Keratinocyte (primary cell): ENCODE measurements at regions not wholly inside any gene's neighbourhood (a gene's known extent, or its start where the extent isn't known, plus 50 kb on each side); places are given as distances from the start of the nearest gene placed in this dataset.

Experiments
- DNase-seq: peaks from one replicate; pipeline ENCODE4 v3.0.0-alpha.2; 2011; ENCODE audit warnings: low read depth, missing footprints, low spot score
- FAIRE-seq: peaks from 2 replicates; lab custom pipeline; 2011; peaks lifted over from hg19 to GRCh38; lab: Jason Lieb, UNC
- H2AFZ ChIP-seq: 2 replicates; pipeline ENCODE4 v1.6.0; 2012; ENCODE audit warnings: low read length, control low read depth, inconsistent platforms; ENCODE audit not compliant: control insufficient read depth
- H3K27ac ChIP-seq: 2 replicates; pipeline ENCODE4 v1.5.1; 2011; ENCODE audit warnings: low read length; ENCODE audit not compliant: control insufficient read depth, insufficient read depth
- H3K27me3 ChIP-seq: 3 replicates; pipeline ENCODE4 v1.6.0; 2011; ENCODE audit warnings: low read length; ENCODE audit not compliant: control insufficient read depth, insufficient read depth; ENCODE audit errors: extremely low read depth
- H3K36me3 ChIP-seq, 2 experiments: 2 replicates in 1 of 2; 3 replicates in 1 of 2; pipeline ENCODE4 v1.5.1; 2011; ENCODE audit warnings: low read length in 2 of 2, mild to moderate bottlenecking in 1 of 2; ENCODE audit not compliant: control insufficient read depth in 2 of 2, insufficient read depth in 2 of 2; ENCODE audit errors: extremely low read depth in 1 of 2
- H3K4me1 ChIP-seq: 3 replicates; pipeline ENCODE4 v1.5.1; 2011; ENCODE audit warnings: low read length; ENCODE audit not compliant: control insufficient read depth, insufficient read depth; ENCODE audit errors: extremely low read depth
- H3K4me2 ChIP-seq: 3 replicates; pipeline ENCODE4 v1.6.0; 2011; ENCODE audit warnings: low read depth, low read length; ENCODE audit not compliant: control insufficient read depth, insufficient read depth; ENCODE audit errors: extremely low read depth
- H3K4me3 ChIP-seq, 3 experiments: fragments of 200-600 bp in 1 of 3; sonication (generic) in 1 of 3; 2 replicates in 2 of 3; 3 replicates in 1 of 3; pipeline ENCODE4 v1.5.1; 2011 to 2016; ENCODE audit warnings: low read length in 3 of 3, mild to moderate bottlenecking in 3 of 3, control low read depth in 2 of 3, inconsistent platforms in 1 of 3, low read depth in 1 of 3, mixed read lengths in 1 of 3, mixed run types in 1 of 3, moderate library complexity in 1 of 3; ENCODE audit not compliant: control insufficient read depth in 2 of 3, insufficient read depth in 2 of 3; ENCODE audit errors: extremely low read depth in 1 of 3
- H3K79me2 ChIP-seq: 2 replicates; pipeline ENCODE4 v1.6.0; 2012; ENCODE audit warnings: low read length; ENCODE audit not compliant: control insufficient read depth, insufficient read depth
- H3K9ac ChIP-seq: 3 replicates; pipeline ENCODE4 v1.6.0; 2011; ENCODE audit warnings: low read length; ENCODE audit not compliant: control insufficient read depth, insufficient read depth; ENCODE audit errors: extremely low read depth
- H3K9me1 ChIP-seq: 3 replicates; pipeline ENCODE4 v1.6.0; 2011; ENCODE audit warnings: low read length; ENCODE audit not compliant: control insufficient read depth, insufficient read depth; ENCODE audit errors: extremely low read depth
- H3K9me3 ChIP-seq: 2 replicates; pipeline ENCODE4 v1.5.1; 2012; ENCODE audit warnings: low read depth, low read length; ENCODE audit not compliant: control insufficient read depth
- H4K20me1 ChIP-seq: 3 replicates; pipeline ENCODE4 v1.6.0; 2011; ENCODE audit warnings: low read length; ENCODE audit not compliant: control insufficient read depth, insufficient read depth; ENCODE audit errors: extremely low read depth
- EZH2 ChIP-seq: IDR thresholded peaks from one replicate; pipeline ENCODE4 v1.6.1; 2012; ENCODE audit warnings: inconsistent platforms, mild to moderate bottlenecking, low read length, moderate library complexity
- dilution Hi-C: fragments of 300-500 bp; cut with MboI; formaldehyde crosslinking; loops from one replicate; pipeline ENCODE4 v1.7.0; 2020; ENCODE audit warnings: low sequenced_read_pairs; ENCODE audit not compliant: extremely low pct_ligation_motif_present
- TF ChIP-seq, protein P1 (sequence below), 3 experiments: IDR thresholded peaks in 1 of 3; conservative IDR thresholded peaks in 1 of 3; optimal IDR thresholded peaks in 1 of 3; 2 replicates in 2 of 3; 3 replicates in 1 of 3; pipeline versions ENCODE3 to v1.5.1; 2011; ENCODE audit warnings: low read length in 3 of 3, mild to moderate bottlenecking in 3 of 3, moderate library complexity in 2 of 3, control low read depth in 1 of 3, inconsistent platforms in 1 of 3; ENCODE audit not compliant: insufficient read depth in 2 of 3; ENCODE audit errors: extremely low read depth in 1 of 3

DNA sequence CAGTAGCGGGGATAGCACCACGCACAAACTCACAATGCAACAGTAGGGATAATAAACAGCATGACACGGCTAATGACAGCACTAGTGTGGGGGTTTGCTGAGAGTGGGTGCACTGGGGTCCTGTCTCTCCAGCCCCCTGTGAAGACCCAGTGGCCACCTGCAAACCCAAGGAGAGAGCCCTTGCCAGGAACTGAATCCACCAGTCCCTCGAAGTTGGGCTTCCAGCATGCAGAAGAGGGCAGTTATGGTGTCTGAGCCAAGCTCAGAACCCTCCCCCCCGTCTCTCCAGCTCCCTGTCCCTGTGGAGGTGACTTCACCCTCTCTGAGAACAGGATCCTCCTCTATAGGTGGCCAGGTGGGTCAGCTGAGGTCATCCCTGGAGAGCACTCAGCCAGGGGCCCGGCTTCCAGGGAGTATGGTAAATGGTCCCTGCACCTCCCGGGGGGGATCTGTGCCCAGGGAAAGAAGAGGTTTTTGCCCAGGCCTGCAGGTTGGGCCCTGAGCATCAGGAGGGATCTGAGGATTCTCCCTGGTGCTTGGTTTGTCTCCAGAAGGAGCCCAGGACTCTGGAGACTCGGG is 86.3 kb upstream of the PRR5 start:
- Histone ChIP-seq H2AFZ (no peak overlapping the region), H3K9me1 (no peaks in the 10 kb centered on the region), H3K9ac (no peak overlapping the region), H3K4me2 (no peak overlapping the region), H3K79me2 (no peaks in the 10 kb centered on the region), H3K27ac (no peak overlapping the region), H3K4me3 (no peak overlapping the region), H3K4me1 (no peaks in the 10 kb centered on the region), H3K9me3 (peaks cover 4% of the 10 kb centered on the region), H3K27me3 (peaks cover 10% of the 10 kb centered on the region), H3K36me3 (no peaks in the 10 kb centered on the region), H4K20me1 (no peaks in the 10 kb centered on the region)
- dilution Hi-C loops: no loop called here
- DNase-seq: no peak
- TF ChIP-seq, protein P1, sequence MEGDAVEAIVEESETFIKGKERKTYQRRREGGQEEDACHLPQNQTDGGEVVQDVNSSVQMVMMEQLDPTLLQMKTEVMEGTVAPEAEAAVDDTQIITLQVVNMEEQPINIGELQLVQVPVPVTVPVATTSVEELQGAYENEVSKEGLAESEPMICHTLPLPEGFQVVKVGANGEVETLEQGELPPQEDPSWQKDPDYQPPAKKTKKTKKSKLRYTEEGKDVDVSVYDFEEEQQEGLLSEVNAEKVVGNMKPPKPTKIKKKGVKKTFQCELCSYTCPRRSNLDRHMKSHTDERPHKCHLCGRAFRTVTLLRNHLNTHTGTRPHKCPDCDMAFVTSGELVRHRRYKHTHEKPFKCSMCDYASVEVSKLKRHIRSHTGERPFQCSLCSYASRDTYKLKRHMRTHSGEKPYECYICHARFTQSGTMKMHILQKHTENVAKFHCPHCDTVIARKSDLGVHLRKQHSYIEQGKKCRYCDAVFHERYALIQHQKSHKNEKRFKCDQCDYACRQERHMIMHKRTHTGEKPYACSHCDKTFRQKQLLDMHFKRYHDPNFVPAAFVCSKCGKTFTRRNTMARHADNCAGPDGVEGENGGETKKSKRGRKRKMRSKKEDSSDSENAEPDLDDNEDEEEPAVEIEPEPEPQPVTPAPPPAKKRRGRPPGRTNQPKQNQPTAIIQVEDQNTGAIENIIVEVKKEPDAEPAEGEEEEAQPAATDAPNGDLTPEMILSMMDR (optimal IDR thresholded peaks at IDR 0.05 in 1 of 3, IDR thresholded peaks at IDR 0.05 in 1 of 3, conservative IDR thresholded peaks at IDR 0.05 in 1 of 3; ENCODE audit: extremely low read depth in 1 of 3, insufficient read depth in 2 of 3, low read length in 3 of 3): no peak
- TF ChIP-seq EZH2: no peak
- no peak for FAIRE-seq

DNA sequence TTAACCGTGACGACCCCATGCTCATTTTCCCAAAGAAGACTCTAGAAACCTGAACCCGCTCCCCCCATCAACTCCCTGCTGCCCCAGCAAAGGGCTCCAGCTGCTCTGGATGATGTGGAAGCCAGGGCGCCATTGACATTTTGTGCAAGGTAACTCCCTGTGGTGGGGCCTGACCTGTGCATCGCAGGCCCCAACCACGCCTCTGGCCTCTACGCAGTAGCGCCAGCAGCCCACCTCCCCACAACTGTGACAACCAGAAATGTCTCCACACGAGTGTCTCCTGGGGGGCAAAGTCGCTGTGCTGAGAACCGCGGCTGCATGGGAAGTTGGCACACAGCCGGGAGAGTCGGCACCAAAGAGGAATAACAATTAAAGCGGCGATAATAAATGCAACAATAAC is 86.9 kb upstream of the PRR5 start:
- Histone ChIP-seq H3K4me2 (no peak overlapping the region), H3K9me1 (no peaks in the 10 kb centered on the region), H3K27ac (no peak overlapping the region), H3K4me3 (no peak overlapping the region), H3K79me2 (no peaks in the 10 kb centered on the region), H3K4me1 (no peaks in the 10 kb centered on the region), H3K36me3 (no peaks in the 10 kb centered on the region), H3K9ac (no peak overlapping the region), H3K9me3 (peaks cover 4% of the 10 kb centered on the region), H4K20me1 (no peaks in the 10 kb centered on the region), H2AFZ (no peak overlapping the region), H3K27me3 (peaks cover 5% of the 10 kb centered on the region)
- DNase-seq: no peak
- dilution Hi-C loops: no loop called here
- no peak for TF ChIP-seq EZH2
- TF ChIP-seq, protein P1 (optimal IDR thresholded peaks at IDR 0.05 in 1 of 3, IDR thresholded peaks at IDR 0.05 in 1 of 3, conservative IDR thresholded peaks at IDR 0.05 in 1 of 3; ENCODE audit: extremely low read depth in 1 of 3, insufficient read depth in 2 of 3, low read length in 3 of 3): no peak
- no peak for FAIRE-seq
